ENCODE measurements at regions not wholly inside any gene's neighbourhood (a gene's known extent, or its start where the extent isn't known, plus 50 kb on each side); places are given as distances from the start of the nearest gene placed in this dataset.
"Not testable (repeated sequence)": the region's sequence is repeated elsewhere in the genome, so short reads cannot be mapped to it uniquely, and the experiment has no call there.

DNA sequence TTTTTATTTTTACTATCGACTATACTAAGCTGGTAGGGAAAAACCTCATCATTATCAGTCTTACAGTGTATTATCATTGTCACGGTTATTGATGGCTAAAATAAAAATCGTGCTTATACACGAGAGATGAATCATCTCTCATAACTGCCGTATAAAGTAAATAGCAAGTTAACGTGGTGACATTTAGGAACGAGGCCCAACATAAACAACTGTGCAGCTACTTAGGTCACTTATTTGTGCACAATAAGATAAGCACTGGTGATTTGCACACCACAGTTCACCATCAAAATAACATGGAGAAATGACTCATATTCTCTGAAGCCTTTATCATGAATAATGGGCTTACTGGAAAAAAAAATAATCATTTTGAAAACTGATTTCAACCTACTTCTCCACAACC, 482.0 kb upstream of the TENM3 start:
- no peak for DNase-seq

DNA sequence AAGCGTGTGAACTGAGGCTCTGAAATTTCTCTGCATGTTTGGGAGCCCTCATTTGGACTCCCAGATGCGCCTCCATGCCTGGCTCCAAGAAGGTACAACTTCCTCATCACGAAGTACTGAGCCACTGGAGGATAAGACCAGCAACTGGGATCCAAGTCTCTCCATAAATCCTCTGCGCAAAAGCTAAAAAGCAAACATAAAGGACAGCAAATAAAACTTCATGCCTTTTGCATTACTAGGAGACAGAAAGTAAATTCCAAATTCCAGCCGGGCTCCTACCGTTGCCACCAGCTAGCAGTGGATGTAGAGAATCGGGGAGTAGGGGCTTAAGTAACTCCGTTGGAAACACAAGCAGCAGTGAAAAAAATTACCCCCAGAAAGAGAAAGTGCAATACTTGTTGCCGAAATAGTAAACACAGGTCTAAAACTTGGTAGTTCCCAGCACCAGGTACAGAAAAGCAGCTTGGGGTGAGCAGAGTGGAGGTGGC, 477.1 kb upstream of the TENM3 start:
- no peak for DNase-seq

DNA sequence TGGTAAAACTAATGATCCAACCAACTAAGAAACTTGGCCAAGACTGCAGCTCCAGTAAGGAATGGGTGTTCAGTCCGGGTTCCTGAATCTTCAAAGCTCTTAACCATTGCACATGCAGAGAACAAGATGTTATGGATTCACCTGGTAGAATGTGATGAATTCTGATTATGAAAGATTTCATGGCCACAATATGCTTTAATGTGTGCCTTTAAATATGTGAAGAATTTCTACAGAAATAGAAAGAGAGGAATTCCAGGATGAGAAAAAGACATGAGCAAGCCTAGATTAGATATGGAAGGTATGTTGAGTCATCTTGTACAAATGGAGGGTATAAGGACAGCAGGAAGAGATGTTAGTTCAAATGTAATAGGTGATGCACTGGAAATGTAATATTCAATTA, 472.2 kb upstream of the TENM3 start:
- no peak for DNase-seq

GRCh38 chr4:181775298-181775697, 467.9 kb upstream of the TENM3 start:
- no peak for DNase-seq

DNA sequence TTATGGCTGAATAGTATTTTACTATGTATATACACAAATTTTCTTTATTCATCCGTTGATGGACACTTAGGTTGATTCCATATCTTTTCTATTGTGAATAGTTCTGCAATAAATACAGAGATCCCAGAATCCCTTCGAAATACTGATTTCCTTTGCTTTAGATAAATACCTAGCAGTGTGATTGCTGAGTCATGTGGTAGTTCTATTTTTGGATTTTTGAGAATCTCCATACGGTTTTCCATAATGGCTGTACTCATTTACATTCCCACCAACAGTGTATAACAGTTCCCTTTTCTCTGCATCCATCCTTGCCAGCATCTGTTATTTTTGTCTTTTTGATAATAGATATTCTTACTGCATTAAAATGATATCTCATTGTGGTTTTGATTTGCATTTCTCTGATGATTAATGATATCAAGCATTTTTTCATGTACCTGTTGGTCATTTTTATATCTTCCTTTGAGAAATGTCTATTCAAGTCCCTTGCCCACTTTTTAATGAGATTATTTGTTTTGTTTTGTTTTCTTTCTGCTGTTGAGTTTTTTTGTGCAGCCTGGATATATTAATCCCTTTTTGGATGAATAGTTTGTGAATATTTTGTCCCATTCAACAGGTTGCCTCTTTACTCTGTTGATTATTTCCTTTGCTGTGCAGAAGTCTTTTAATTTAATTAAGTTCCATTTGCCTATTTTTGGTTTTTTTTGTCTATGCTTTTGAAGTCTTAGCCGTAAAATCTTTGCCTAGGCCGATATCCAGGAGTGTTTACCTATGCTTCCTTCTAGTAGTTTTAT, 466.7 kb upstream of the TENM3 start:
- no peak for DNase-seq

DNA sequence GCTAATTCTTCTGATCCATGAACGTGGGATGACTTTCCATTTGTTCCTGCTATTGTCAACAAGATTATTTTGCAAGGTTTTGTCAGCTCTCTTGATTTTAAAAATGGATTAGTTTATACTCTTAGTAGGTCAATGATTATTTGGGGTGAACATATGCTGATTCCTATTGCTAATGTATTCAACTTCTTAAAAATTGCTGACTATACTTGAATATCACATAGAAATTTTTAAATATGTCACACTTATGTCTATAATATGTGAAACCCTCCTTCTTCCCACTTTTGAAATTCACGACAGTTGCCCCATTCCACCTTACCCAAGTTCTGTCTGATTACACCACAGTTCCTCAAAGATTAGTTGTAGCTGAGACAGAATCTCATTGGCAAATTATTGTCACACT, 465.7 kb upstream of the TENM3 start:
- DNase-seq: no peak

DNA sequence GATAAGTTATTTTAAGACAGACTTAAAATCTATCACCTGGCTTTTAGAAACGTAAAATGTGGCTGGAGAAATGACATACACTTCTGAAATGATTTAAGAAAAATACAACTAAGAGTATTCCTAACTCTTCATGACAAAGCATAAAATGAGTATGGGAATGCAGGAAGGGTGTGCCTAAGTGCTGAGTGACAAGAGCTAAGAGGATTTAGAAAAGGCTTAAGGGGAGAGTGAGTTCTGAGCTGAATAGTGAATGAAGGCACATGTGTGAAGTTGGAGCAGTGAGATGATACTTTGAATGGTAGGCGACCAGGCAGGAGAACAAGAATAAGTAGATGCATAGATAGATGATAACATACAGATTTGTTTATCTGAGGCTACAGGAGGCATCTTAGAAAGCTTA, 458.3 kb upstream of the TENM3 start:
- no peak for DNase-seq

GRCh38 chr4:181792641-181793040, 450.6 kb upstream of the TENM3 start:
- DNase-seq: no peak

GRCh38 chr4:181793096-181793495, 450.1 kb upstream of the TENM3 start:
- no peak for DNase-seq

DNA sequence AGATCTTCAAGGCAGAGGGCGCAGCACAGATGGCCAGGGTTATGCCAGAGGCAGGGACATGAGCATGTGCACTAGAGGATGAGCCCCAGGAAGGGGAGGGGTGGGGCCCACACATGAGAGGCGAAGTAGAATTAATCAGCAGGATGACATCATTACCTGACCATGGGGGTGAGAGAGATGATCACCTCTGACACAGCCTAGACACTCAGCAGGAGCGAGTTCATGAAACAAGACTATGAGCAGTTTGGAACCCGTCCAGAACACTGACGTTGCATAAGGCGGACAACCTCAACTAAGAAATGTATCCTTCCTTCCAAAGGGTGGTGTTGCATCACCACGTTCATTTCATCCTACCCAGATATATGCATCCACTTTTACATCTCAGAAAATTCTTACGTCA, 446.7 kb upstream of the TENM3 start:
- no peak for DNase-seq

- no peak for DNase-seq
Measured at GRCh38 chr4:181798536-181798935, 444.7 kb upstream of the TENM3 start.

- DNase-seq: no peak
Measured at GRCh38 chr4:181799561-181800069, 443.6 kb upstream of the TENM3 start.

DNA sequence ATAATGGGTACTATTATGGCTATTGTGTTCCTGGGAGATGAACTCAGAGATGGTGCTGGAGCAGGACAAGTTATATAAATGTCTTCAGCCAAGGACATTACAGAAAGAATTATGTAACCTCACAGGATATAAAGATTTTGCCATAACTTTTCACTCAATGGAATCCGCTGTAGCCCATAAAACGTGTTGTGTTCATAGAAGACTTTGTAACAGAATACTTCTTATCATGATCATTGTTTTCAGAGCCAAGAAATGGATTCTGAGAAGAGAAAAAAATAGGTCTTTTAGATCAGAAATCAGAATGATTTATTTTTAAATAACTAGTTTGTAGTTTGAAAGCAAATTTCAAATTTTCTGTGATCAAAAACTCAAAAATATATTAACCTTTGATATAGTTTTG, 441.0 kb upstream of the TENM3 start:
- no peak for DNase-seq

DNA sequence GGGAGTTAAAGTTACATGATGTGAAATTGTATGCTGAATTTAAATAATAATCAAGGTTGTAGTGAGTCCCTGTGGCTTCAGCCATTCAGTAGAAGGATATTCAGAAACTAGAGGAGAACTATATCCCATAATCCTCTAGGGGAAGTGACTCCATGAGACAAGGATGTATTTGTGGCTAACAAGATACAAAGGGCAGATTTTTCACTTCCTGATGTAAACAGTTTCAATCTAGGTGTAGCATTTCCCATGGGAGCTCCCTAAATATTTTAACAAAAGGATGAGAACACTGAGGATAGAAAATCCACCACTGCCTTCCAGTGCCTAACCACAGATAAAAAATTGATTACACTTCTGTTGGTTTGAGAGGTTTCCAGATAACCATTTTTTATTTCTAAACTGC, 435.4 kb upstream of the TENM3 start:
- no peak for DNase-seq

DNA sequence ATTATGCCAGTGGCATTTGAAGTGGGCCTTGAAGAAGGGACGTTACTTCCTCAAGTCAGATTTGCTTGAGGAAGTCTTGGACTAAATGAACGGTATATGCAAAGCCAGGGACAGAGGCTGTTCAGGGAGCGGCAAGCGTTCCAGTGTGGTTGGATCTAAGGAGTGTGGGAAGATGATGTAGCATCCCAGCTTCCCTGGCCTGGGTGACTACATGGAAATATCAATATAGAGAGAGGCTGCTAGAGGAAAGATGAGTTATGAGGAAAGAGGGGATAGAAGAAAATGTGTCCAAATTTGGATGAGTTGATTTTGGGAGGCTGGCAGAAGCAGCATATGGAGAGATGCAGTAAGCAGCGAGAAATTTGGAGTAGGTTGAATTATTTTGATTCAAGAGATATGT, 432.5 kb upstream of the TENM3 start:
- no peak for DNase-seq

- DNase-seq: not testable (repeated sequence)
Measured at GRCh38 chr4:181811550-181811949, 431.7 kb upstream of the TENM3 start.

GRCh38 chr4:181819946-181820345, 423.3 kb upstream of the TENM3 start:
- DNase-seq: no peak

GRCh38 chr4:181820553-181820952, 422.6 kb upstream of the TENM3 start:
- DNase-seq: no peak

GRCh38 chr4:181821039-181822004, 421.9 kb upstream of the TENM3 start:
- DNase-seq: no peak

DNA sequence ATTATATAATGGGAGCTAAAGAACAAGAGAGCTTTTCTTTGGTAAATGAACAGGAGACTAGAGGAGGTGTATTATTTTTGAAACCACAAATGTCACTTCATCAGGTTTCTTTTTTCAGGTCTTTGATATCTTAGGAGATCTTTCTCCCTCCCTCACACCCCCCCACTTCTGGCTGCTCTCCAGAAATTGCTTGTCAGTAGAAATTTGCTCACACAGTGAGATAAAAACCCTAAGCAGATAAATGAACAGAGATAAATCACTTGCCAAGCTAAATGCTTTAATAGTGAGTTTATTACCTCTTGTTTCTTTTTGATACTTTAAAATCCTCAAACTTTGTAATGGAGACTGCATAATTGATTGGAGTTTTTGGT, 421.2 kb upstream of the TENM3 start:
- DNase-seq: peak; percentile 63

DNA sequence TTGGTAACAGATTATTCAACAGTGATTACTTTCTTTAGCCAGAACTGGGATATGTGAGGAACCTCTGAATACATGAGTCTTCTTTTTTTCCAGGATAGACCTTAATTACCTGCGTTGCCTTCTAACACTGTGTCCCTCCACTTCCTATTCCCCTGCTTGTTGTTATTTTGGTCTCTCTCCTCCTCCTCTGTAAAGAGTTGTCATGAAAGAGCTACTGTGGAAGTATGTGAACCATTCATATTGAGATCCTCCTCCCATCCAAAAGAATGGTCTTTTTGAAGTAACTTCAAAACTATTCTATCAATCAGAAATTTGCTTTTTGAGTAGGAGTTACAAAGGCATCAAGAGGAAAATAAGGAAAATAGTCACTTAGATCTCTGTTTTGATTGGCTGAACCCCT, 420.0 kb upstream of the TENM3 start:
- no peak for DNase-seq

DNA sequence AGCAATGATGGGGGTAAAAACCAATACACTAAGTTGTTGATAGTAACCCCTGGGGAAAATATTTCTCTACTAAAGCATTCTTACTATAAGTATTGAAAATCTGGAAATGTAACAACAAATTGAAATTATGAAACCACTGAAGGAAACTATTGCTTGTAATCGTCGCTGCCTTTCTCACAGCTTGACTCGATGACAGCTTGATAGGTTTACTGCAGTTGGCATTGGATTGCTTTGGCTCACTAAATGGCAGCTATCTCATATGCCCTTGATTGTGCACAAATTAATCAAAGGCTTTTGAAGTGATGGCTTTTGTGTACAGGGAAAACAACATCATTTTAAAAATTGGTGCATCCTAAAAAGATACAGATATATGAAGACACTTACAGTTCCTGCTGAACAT, 419.6 kb upstream of the TENM3 start:
- DNase-seq: no peak

GRCh38 chr4:181825564-181825963, 417.6 kb upstream of the TENM3 start:
- no peak for DNase-seq

Data from left kidney (tissue), 1 donor.